BLaER1 (cell line): ENCODE measurements at regions not wholly inside any gene's neighbourhood (a gene's known extent, or its start where the extent isn't known, plus 50 kb on each side); places are given as distances from the start of the nearest gene placed in this dataset.

Experiments
- H3K27ac ChIP-seq: shearing (Covaris generic); formaldehyde crosslinking; 2 replicates; pipeline ENCODE4 v1.8.1; 2022
- H3K27me3 ChIP-seq: shearing (Covaris generic); formaldehyde crosslinking; 2 replicates; pipeline ENCODE4 v1.8.1; 2022
- H3K36me3 ChIP-seq: shearing (Covaris generic); formaldehyde crosslinking; 2 replicates; pipeline ENCODE4 v1.8.1; 2022
- H3K4me1 ChIP-seq: shearing (Covaris generic); formaldehyde crosslinking; 2 replicates; pipeline ENCODE4 v1.8.1; 2022
- H3K4me2 ChIP-seq: shearing (Covaris generic); formaldehyde crosslinking; 2 replicates; pipeline ENCODE4 v1.8.1; 2022
- H3K4me3 ChIP-seq: shearing (Covaris generic); formaldehyde crosslinking; 2 replicates; pipeline ENCODE4 v1.8.1; 2022
- H3K9ac ChIP-seq: shearing (Covaris generic); formaldehyde crosslinking; 2 replicates; pipeline ENCODE4 v1.8.1; 2022
- H3K9me3 ChIP-seq: shearing (Covaris generic); formaldehyde crosslinking; 2 replicates; pipeline ENCODE4 v1.8.1; 2022
- H4K20me1 ChIP-seq: shearing (Covaris generic); formaldehyde crosslinking; 2 replicates; pipeline ENCODE4 v1.8.1; 2022
- Cebpa-rat ChIP-seq: shearing (Covaris generic); IDR thresholded peaks from 2 replicates; pipeline ENCODE4 v1.8.1; 2022

DNA sequence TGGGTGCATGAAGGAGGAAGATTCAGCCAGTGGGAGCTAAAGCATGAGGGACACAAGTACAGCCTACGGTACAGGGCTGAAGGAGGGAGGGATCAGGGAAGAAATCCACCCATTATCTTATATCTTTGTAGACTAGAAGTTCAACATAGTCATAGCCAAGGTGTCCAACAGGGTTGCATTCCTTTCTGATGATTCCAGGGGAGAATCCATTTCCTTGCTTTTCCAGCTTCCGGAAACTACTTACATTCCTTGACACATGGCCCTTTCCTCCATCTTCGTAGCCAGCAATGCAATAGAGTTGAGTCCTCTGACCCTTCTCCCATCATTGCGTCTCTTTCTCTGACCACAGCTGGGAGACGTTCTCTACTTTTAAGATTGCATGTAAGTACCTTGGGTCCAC lies 471.0 kb upstream of the SEMA6D start:
- no peak overlapping the region for H3K4me2 ChIP-seq
- no peaks in the 10 kb centered on the region for H3K27me3 ChIP-seq
- H3K4me3 ChIP-seq: no peak overlapping the region
- TF ChIP-seq Cebpa-rat: no peak
- no peaks in the 10 kb centered on the region for H3K36me3 ChIP-seq
- no peaks in the 10 kb centered on the region for H4K20me1 ChIP-seq
- H3K27ac ChIP-seq: no peak overlapping the region
- no peaks in the 10 kb centered on the region for H3K9me3 ChIP-seq
- H3K9ac ChIP-seq: no peak overlapping the region
- H3K4me1 ChIP-seq: no peaks in the 10 kb centered on the region

DNA sequence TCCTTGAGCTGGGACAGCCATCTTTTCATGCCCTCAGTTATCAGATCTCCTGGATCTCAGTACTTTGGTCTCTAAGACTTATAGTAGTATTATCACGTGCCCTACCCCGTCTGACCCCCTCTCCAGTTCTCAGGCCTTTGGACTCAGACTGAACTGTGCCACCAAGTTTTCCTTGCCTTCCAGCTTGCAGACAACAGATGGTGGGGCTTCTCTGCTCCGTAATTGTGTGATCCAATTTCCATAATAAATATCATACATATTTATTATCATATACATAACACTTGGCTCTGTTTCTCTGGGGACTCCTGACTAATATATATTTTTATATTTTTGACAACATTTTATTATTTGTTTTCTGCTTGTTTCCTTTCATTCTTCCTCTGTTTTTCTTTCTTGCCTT lies 458.8 kb upstream of the SEMA6D start:
- no peak overlapping the region for H3K9ac ChIP-seq
- H3K4me1 ChIP-seq: no peaks in the 10 kb centered on the region
- H3K9me3 ChIP-seq: peaks cover 4% of the 10 kb centered on the region; the same call in 1 of the 2 replicates
- TF ChIP-seq Cebpa-rat: no peak
- H3K36me3 ChIP-seq: no peaks in the 10 kb centered on the region
- H3K4me2 ChIP-seq: no peak overlapping the region
- H3K4me3 ChIP-seq: no peak overlapping the region
- H3K27me3 ChIP-seq: no peaks in the 10 kb centered on the region
- no peak overlapping the region for H3K27ac ChIP-seq
- no peaks in the 10 kb centered on the region for H4K20me1 ChIP-seq

DNA sequence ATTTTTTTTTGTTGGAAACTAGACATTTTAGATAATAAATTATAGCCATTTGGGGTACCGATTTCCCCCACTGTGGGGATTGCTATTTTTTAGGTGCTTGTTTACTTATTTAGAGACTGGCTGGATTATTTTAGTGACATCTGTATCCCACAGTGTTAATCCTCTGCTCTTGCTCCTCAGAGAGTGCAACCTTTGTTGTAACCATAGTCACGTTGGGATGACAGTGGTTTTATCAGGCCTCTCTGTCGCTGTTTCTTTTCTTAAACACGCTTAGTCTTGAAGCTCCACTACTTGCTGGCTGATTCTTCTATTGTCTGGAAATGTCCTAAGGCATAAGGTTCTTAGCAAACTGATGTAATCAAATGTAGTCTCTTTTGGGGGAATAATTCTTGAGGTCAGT lies 451.6 kb upstream of the SEMA6D start:
- H3K27me3 ChIP-seq: no peaks in the 10 kb centered on the region
- no peak overlapping the region for H3K4me2 ChIP-seq
- H3K4me1 ChIP-seq: no peaks in the 10 kb centered on the region
- no peaks in the 10 kb centered on the region for H4K20me1 ChIP-seq
- TF ChIP-seq Cebpa-rat: no peak
- no peak overlapping the region for H3K4me3 ChIP-seq
- H3K27ac ChIP-seq: no peak overlapping the region
- H3K9me3 ChIP-seq: peaks cover 4% of the 10 kb centered on the region; the same call in 1 of the 2 replicates
- H3K36me3 ChIP-seq: no peaks in the 10 kb centered on the region
- H3K9ac ChIP-seq: no peak overlapping the region

DNA sequence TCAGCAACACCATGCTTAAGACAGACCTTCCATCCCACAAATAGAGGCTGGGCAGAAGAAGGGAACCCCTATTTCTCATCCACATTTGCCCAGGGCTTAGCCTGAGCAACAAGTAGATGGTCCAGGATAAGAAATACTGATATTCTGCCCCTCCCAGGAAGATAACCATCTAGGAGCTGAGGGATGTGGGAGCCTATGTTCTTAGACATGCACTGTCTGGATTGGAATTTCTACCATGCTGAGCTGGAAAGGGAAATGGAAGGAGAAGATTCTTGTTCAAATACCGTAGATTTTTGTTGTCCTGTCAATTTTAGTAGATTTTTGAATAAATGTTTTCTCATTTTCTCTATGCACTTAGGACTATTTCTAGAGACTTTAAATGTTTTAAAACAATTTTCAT lies 450.7 kb upstream of the SEMA6D start:
- TF ChIP-seq Cebpa-rat: no peak
- no peak overlapping the region for H3K27ac ChIP-seq
- H4K20me1 ChIP-seq: no peaks in the 10 kb centered on the region
- no peaks in the 10 kb centered on the region for H3K36me3 ChIP-seq
- H3K9ac ChIP-seq: no peak overlapping the region
- no peaks in the 10 kb centered on the region for H3K27me3 ChIP-seq
- H3K9me3 ChIP-seq: peaks cover 4% of the 10 kb centered on the region; the same call in 1 of the 2 replicates
- H3K4me2 ChIP-seq: no peak overlapping the region
- no peak overlapping the region for H3K4me3 ChIP-seq
- H3K4me1 ChIP-seq: no peaks in the 10 kb centered on the region

DNA sequence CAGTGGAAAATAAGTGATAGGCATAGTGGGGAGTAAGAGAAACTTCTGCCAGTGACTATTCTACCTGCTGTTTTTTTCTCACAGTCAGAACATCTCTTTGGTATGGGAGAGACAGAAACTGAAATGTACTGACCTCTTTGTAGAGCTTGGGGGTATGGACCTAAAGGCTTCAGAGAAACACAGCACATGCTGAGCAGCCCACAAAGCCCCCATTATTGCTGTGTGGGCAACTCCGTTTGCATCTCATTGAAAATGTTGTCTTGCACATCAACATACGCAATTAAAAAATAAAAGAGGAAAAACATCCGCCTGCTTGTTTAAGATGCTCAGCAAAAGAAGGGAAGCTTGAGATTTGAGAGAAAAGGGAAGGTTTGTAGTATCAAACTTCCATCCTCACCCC lies 443.4 kb upstream of the SEMA6D start:
- no peak overlapping the region for H3K27ac ChIP-seq

DNA sequence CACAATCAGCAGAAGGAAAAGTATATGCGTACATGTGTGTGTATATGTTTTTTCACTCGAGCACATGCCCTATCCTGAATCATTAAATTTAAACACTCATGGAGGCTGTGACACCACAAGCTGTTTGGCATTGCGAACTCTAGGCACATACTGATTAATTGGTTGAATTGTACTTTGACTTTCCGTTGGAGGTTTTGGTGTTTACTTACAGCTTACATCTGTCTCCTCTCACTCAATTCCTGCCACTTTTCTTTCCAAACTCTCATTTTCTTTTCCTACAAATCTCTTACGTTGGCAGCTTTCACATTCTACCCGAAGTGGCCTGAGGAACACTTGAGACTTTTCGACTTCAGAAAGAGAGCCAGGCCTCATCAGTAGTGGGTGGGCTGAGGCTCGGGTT lies 434.1 kb upstream of the SEMA6D start:
- H3K9me3 ChIP-seq: no peaks in the 10 kb centered on the region
- H4K20me1 ChIP-seq: no peaks in the 10 kb centered on the region
- H3K4me1 ChIP-seq: no peaks in the 10 kb centered on the region
- no peak overlapping the region for H3K27ac ChIP-seq
- H3K9ac ChIP-seq: no peak overlapping the region
- H3K36me3 ChIP-seq: no peaks in the 10 kb centered on the region
- H3K27me3 ChIP-seq: no peaks in the 10 kb centered on the region
- TF ChIP-seq Cebpa-rat: no peak
- H3K4me2 ChIP-seq: no peak overlapping the region
- no peak overlapping the region for H3K4me3 ChIP-seq

More for the DNA sequence above, 443.4 kb upstream of the SEMA6D start:
- Histone ChIP-seq H3K4me2 (no peak overlapping the region), H3K4me3 (no peak overlapping the region), H3K27me3 (no peaks in the 10 kb centered on the region), H3K36me3 (no peaks in the 10 kb centered on the region), H3K9ac (no peak overlapping the region), H3K4me1 (no peaks in the 10 kb centered on the region), H3K9me3 (peaks cover 13% of the 10 kb centered on the region), H4K20me1 (no peaks in the 10 kb centered on the region)
- TF ChIP-seq Cebpa-rat: no peak

DNA sequence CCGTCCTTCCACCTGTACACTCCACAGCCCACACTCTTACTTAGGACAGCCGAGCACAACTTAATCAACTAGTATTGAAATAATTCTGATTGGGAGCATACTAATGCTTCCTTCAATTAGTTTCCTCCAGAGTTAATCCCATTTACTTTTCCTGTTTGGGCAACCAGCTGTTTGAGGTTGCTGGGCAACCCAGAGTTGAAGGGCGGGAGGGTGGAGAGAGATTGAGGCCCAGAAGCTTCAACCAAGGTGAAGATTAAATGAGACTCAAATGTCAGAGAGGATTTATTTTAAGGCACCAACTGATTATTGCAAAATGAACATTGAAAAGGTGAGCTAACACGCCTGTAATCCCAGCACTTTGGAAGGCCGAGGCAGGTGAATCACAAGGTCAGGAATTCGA lies 428.5 kb upstream of the SEMA6D start:
- H3K9me3 ChIP-seq: no peaks in the 10 kb centered on the region
- no peak overlapping the region for H3K9ac ChIP-seq
- H3K4me3 ChIP-seq: no peak overlapping the region
- no peak overlapping the region for H3K4me2 ChIP-seq
- H3K27me3 ChIP-seq: no peaks in the 10 kb centered on the region
- H3K4me1 ChIP-seq: no peaks in the 10 kb centered on the region
- TF ChIP-seq Cebpa-rat: no peak
- no peaks in the 10 kb centered on the region for H3K36me3 ChIP-seq
- no peak overlapping the region for H3K27ac ChIP-seq
- H4K20me1 ChIP-seq: no peaks in the 10 kb centered on the region

DNA sequence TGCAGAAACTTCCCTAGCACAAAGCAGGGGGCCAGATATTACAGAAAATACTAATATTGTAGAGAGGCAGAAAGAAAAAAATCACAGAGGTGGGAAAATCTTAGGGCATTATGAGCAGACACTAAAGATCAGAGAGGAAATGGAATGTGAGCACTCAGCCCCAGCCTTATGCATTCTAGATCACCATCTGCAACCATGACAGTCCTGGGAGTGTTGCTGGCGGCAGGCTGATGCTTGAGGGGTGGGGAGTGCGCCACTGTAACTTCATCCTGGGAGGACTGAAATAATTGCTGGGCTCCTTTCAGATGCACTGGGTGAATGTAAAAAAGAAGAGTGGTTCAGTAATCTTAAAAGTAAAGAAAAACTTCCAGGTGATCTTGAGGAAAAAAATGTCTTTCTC lies 427.6 kb upstream of the SEMA6D start:
- Histone ChIP-seq H3K9ac (no peak overlapping the region), H3K4me3 (no peak overlapping the region)

DNA sequence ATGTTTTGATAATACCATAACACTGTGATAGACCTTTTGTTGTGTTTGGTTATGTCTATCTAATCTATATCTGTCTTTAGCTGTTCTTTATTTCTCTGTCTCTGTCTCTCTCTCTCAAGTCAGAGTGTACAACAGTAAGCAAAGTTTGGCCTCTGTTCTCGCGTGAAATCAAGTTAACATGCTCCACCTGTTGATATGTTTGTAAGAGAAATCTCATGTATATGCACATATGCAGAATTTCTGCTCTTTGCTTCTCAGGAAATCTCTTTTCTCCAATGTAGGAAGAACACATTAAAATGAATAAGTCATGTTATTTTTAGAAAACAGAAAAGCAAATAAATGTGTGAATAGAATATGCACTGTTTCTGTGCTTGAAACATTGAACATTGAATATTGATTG lies 425.5 kb upstream of the SEMA6D start:
- H3K27me3 ChIP-seq: no peaks in the 10 kb centered on the region
- H3K36me3 ChIP-seq: no peaks in the 10 kb centered on the region
- H3K27ac ChIP-seq: no peak overlapping the region
- no peaks in the 10 kb centered on the region for H3K9me3 ChIP-seq
- no peaks in the 10 kb centered on the region for H4K20me1 ChIP-seq
- TF ChIP-seq Cebpa-rat: no peak
- no peaks in the 10 kb centered on the region for H3K4me1 ChIP-seq
- no peak overlapping the region for H3K4me2 ChIP-seq
- no peak overlapping the region for H3K4me3 ChIP-seq
- no peak overlapping the region for H3K9ac ChIP-seq

More for the DNA sequence above, 427.6 kb upstream of the SEMA6D start:
- TF ChIP-seq Cebpa-rat: no peak
- no peaks in the 10 kb centered on the region for H4K20me1 ChIP-seq
- no peaks in the 10 kb centered on the region for H3K36me3 ChIP-seq
- no peaks in the 10 kb centered on the region for H3K4me1 ChIP-seq
- no peak overlapping the region for H3K27ac ChIP-seq
- H3K4me2 ChIP-seq: no peak overlapping the region
- no peaks in the 10 kb centered on the region for H3K9me3 ChIP-seq
- H3K27me3 ChIP-seq: no peaks in the 10 kb centered on the region

DNA sequence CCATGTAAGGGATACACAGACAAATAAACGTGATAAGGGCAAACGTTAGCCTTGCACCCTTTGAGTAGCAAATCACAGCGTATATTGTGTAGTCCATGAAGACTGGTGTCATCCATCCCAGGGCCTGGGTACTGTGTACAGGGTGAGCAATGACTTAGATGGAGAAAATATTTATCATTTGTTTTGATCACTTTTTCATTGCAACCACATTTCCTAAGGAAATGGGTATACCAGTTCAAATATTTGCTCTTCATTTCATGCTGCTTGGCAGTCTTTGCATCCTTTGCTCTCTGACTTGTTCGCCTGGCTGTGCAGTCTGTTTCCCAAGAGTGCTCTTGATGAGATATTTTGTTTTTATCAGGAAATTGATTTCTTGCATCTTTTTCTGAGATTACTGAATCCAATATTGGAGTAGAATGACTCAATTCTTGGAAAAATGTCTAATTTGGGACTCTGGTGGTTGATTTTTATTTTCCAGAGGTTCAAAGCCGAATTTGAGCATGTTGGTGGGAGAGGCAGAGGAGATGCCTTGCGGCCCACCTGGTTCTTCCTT lies 424.6 kb upstream of the SEMA6D start:
- H3K9ac ChIP-seq: no peak overlapping the region
- TF ChIP-seq Cebpa-rat: no peak
- no peaks in the 10 kb centered on the region for H3K36me3 ChIP-seq
- no peak overlapping the region for H3K4me2 ChIP-seq
- no peaks in the 10 kb centered on the region for H3K27me3 ChIP-seq
- no peak overlapping the region for H3K27ac ChIP-seq
- no peaks in the 10 kb centered on the region for H4K20me1 ChIP-seq
- no peak overlapping the region for H3K4me3 ChIP-seq
- no peaks in the 10 kb centered on the region for H3K9me3 ChIP-seq
- H3K4me1 ChIP-seq: no peaks in the 10 kb centered on the region
